ENCODE measurements at regions not wholly inside any gene's neighbourhood (a gene's known extent, or its start where the extent isn't known, plus 50 kb on each side); places are given as distances from the start of the nearest gene placed in this dataset.

GRCh38 chr6:120489941-120490340 lies 844.3 kb downstream of the TBC1D32 start:
- DNase-seq: no peak
- Histone ChIP-seq H3K4me3 (replicated peaks in 1 of 3) (no peak overlapping the region), H3K4me1 (no peaks in the 10 kb centered on the region), H3K27ac (no peak overlapping the region), H3K27me3 (no peaks in the 10 kb centered on the region), H3K9me3 (no peaks in the 10 kb centered on the region), H3K36me3 (no peaks in the 10 kb centered on the region)
- TF ChIP-seq POLR2A (IDR thresholded peaks at IDR 0.05): no peak
- WGBS, 2 donors: 93 to 95% methylated on average over 2 of the region's 2 CpGs
- intact Hi-C loops (cut with DNase I): no loop called here

- no peaks in the 10 kb centered on the region for H3K27me3 ChIP-seq
- no peak overlapping the region for H3K4me3 ChIP-seq (replicated peaks in 1 of 3)
- intact Hi-C loops (cut with DNase I): no loop called here
- no peaks in the 10 kb centered on the region for H3K36me3 ChIP-seq
- no peak for TF ChIP-seq CTCF (IDR thresholded peaks at IDR 0.05)
- no peak for TF ChIP-seq POLR2A (IDR thresholded peaks at IDR 0.05)
- no peak overlapping the region for H3K27ac ChIP-seq
- WGBS, 2 donors: 92 to 100% methylated on average over 2 of the region's 2 CpGs
- H3K4me1 ChIP-seq: no peaks in the 10 kb centered on the region
- no peak for DNase-seq
- H3K9me3 ChIP-seq: no peaks in the 10 kb centered on the region
Observed at GRCh38 chr6:120484146-120484545, 850.1 kb downstream of the TBC1D32 start.

- Histone ChIP-seq H3K36me3 (no peaks in the 10 kb centered on the region), H3K9me3 (no peaks in the 10 kb centered on the region), H3K27me3 (no peaks in the 10 kb centered on the region), H3K4me3 (replicated peaks in 1 of 3) (no peak overlapping the region), H3K27ac (no peak overlapping the region), H3K4me1 (no peaks in the 10 kb centered on the region)
- TF ChIP-seq POLR2A (IDR thresholded peaks at IDR 0.05): no peak
- TF ChIP-seq CTCF (IDR thresholded peaks at IDR 0.05): no peak
- DNase-seq: no peak
- 61 to 77% methylated on average over 1 of the region's 1 CpG for WGBS, 2 donors
- intact Hi-C loops (cut with DNase I): no loop called here
Observed at GRCh38 chr6:120478650-120479049, 855.6 kb downstream of the TBC1D32 start.

- intact Hi-C loops (cut with DNase I): no loop called here
- Histone ChIP-seq H3K27me3 (no peaks in the 10 kb centered on the region), H3K36me3 (no peaks in the 10 kb centered on the region), H3K9me3 (no peaks in the 10 kb centered on the region), H3K4me1 (no peaks in the 10 kb centered on the region), H3K27ac (no peak overlapping the region), H3K4me3 (replicated peaks in 1 of 3) (no peak overlapping the region)
- no peak for DNase-seq
- WGBS, 2 donors: 68 to 92% methylated on average over 2 of the region's 2 CpGs
- TF ChIP-seq CTCF (IDR thresholded peaks at IDR 0.05) (no peak), POLR2A (IDR thresholded peaks at IDR 0.05) (no peak)
Observed at GRCh38 chr6:120473804-120474203, 860.5 kb downstream of the TBC1D32 start.

- Histone ChIP-seq H3K4me3 (replicated peaks in 1 of 3) (no peak overlapping the region), H3K4me1 (no peaks in the 10 kb centered on the region), H3K27me3 (no peaks in the 10 kb centered on the region), H3K36me3 (no peaks in the 10 kb centered on the region), H3K27ac (no peak overlapping the region), H3K9me3 (no peaks in the 10 kb centered on the region)
- TF ChIP-seq CTCF (IDR thresholded peaks at IDR 0.05): no peak
- WGBS, 2 donors: 66 to 82% methylated on average over 1 of the region's 1 CpG
- intact Hi-C loops (cut with DNase I): no loop called here
- no peak for DNase-seq
Observed at GRCh38 chr6:120468486-120468885, 865.8 kb downstream of the TBC1D32 start.

GRCh38 chr6:120451508-120451907 lies 882.8 kb downstream of the TBC1D32 start:
- Histone ChIP-seq H3K4me1 (no peaks in the 10 kb centered on the region), H3K9me3 (no peaks in the 10 kb centered on the region), H3K27me3 (no peaks in the 10 kb centered on the region), H3K36me3 (no peaks in the 10 kb centered on the region), H3K27ac (no peak overlapping the region), H3K4me3 (replicated peaks in 1 of 3) (no peak overlapping the region)
- no peak for DNase-seq
- intact Hi-C loops (cut with DNase I): no loop called here
- TF ChIP-seq POLR2A (IDR thresholded peaks at IDR 0.05) (no peak), CTCF (IDR thresholded peaks at IDR 0.05) (no peak)
